HG03571 (cell line): ENCODE measurements at regions not wholly inside any gene's neighbourhood (a gene's known extent, or its start where the extent isn't known, plus 50 kb on each side); places are given as distances from the start of the nearest gene placed in this dataset.

Experiments
- ATAC-seq: cut with Tn5 transposase; IDR thresholded peaks from one replicate; pipeline ENCODE4 v1.9.1; 2021; ENCODE audit not compliant: unreplicated experiment

DNA sequence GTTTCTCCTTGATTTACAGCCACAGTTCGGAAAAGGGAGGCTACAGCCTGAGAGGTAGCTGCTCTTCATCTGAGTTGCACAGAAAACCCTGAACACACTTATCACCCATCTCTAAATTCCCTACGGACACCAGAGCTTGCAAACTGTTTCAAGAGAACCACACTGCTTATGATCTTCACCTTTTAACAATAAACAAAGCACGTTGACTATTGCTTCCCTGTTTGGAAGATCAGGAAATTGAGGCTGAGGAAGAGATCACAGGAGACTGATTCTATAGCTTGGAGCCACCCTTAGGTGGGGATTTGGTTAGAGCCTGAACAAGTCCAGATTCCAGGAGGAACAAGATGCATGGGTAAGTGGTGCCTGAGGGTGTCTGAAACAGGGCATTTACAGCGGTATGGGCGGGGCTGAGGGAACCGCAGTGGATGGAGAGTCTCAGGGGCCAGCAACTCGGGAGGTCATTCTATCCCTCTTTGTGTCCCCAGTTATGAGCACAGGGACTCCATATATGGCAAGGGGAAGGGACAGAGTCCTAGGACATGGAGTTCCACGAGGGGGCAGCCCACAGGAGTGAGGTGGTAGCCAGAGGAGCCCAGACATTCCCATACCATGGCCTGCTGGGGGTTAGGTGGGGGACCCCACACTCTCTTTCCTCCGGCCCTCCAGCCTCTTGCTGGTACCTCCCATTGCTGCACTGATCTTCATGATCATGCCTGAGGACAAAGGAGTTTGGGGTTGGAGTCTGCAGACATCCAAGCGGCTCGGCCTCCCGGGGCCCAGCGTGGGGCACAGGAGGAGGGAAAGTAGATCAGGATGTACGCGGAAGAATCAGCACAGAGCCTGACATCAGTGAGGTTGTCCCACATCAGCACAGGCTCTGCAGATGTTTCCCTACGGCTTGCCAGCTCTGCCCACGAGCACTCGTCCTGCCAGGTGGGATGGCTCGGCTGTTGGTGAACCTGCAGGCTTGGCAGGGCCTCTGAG, 162.3 kb upstream of the ZNF536 start:
- ATAC-seq: no peak

DNA sequence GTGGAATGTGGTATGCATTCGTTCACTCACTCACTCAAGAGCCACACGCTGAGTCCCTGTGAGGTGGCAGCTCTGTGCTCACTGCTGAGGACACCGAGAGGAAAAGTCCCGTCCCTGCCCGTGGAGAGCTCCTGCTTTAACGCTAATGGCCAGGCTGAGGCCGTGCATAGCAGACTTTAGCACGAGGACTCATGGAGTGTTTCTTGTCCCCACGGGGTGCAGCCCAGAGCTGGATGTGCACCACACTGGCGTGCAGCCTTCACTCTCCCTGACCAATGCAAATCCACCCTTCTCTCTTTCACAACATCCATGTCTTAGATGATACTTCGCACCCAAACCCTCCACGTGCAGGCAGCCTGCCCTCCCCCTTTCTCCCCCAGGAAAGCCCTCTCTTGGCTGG, 159.6 kb upstream of the ZNF536 start:
- no peak for ATAC-seq

DNA sequence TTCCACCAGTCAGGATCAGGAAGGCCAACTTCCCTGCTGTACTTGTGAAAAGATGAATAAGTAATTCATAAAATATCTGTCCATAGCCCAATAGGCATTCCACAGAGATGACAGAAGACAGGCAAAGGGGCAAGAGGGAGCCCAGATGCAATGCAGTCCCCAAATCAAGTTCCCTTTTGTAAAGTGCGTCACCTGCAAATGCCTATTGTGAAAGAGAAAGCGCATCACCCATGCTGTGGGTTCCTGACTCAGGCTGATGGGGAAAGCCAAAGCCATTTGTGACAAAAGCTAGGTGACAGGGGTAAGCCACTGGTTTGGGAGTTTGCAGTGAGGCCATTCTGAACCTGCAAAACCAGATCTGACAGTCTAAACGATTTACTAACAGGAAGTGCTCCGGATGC, 157.5 kb upstream of the ZNF536 start:
- no peak for ATAC-seq

DNA sequence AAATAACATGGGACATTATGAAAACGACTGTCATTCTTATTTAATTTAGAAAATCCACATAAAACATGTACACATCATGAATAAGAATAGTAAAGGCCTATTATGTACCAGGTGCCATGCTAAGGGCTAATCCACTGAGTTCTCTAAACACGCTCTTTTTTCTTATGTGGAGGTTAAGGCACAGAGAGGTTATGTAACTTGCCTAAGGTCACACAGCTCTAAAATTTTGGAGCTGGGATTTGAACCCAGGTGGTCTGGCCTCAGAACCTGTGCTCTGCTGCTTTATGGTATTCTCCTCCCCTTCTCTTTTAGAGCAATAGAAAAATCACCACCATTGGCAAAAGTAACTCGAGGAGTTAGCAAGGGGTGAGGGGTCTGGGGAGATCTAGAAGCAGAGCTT, 156.9 kb upstream of the ZNF536 start:
- no peak for ATAC-seq

DNA sequence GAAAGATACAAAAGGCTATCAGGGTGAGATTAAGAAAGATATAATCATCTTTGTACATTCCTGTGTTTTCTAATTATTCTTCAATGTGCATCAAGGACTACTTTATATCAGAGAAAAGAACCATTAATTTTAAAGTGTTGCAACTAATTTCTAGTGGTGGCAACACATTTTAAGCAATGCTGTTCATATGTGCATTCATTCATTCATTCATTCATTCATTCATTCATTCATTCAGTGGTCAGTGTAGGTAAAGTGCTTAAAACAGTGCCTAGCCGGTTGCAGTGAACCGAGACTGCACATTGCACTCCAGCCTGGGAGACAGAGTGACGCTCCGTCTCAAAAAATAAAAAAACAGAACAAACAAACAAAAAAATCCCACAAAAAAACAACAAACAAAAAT, 155.7 kb upstream of the ZNF536 start:
- ATAC-seq: no peak

DNA sequence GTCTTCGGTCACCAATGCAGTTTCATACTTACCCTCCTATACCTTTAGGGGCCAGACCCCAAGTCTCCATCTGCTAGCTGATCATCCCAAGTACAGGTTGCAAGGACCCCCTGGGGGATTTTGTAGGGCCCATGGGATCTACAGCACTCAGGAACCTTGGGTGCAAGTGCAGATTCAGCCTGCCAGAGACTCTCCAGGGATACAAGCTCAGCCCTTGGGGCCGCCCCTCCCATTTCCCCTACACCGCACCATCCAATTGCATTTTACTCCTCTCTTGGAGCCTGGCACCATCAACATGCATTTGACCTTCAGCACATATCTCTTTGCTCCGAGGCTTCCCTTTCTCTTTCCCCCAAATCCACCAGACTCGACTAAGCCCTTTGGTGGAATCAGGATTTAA, 154.7 kb upstream of the ZNF536 start:
- no peak for ATAC-seq

DNA sequence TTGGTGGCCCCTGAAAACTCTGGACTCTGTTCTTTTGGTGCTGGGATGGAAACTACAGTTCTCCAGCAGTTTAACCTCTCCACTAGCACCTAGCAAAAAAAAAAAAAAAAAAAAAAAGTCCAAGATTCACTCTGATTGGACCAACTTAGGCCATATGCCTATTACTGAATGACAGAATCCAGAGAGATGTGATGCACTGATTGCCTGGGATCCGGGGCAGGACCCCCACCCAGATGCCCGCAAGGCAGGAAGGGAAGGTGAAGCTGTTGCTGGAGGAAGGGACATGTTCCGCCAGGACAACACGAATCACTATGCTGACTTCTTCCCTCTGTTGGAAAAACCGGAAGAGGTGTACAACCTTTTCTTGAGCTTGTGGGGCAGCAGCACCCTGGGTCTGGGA, 152.5 kb upstream of the ZNF536 start:
- ATAC-seq: no peak

DNA sequence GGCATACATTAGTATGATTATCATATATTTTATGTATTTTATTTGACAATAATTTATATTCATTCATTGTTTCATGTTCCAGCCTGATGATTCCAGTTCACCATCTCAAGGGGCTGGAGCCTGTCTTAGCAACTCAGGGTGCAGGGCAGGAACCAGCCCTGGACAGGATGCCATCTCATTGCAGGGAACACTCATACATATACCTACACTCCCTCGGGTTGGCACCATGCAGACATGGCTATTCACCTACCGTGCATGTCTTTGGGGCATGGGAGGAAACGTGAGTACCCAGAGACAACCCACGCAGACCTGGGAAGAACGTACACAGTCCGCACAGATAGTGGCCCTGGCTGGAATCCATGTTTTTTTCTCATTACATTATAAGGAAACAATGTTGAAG, 151.0 kb upstream of the ZNF536 start:
- no peak for ATAC-seq

DNA sequence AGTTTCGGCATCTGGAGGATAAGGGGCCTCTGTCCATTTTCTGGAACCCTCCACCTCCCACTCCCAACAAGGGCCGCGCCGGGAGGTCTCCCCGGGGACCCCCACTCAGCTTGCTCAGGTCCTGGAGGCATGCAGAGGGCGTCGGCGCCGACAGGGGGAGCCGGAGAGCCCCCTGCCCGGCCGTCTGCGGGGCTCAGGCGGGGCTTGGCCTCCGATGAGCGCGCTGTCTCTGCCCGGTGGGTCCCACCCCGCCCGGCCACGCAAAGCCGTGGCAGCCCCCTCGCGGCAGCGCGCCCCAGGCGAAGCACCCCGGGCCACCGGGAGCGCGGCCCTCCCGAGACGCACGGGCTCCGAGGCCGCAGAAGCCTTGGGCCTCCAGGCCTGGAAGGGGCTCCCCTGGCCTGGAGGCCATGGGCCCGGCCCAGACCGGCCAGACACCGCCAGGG, 149.7 kb upstream of the ZNF536 start:
- ATAC-seq: no peak

DNA sequence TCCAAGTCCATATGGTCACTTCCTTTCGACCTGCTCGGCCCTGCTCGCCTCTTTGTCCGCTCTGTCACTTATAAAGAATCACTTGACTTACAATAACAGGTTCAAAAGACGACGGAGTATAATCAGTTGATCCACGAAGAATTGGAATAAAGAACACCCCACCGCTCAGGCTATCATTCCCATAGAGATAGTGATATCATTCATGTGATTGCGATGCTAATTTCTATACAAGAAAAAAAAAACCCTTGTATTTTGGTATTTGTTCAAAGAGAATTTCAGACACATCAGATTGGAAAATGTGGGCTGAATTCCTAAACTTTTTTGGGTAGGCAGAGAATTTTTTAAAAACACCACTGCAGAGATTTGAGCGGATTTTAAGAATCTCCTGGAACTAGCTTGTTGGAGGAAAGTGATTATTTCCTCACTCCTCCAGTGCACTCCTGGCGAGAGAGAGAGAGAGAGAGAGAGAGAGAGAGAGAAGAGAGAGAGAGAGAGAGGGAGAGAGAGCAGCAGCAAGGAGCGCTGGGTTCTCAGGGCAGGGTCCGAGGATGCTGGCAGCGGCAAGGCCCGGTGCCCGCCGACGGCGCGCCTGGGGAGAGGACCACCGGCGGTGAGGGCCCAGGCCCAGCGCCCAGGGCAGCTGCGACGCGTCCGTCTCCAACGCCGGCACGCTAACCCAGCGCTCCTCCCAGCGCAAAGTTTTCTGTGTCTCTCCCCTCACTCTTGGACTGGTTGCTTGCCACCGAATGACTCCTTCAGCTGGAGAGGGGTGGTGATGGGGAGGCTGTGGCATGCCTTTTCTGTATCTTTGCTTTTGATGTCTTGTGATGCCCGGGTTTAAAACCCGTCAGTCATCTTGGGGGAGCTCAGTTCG, 149.0 kb upstream of the ZNF536 start:
- no peak for ATAC-seq

DNA sequence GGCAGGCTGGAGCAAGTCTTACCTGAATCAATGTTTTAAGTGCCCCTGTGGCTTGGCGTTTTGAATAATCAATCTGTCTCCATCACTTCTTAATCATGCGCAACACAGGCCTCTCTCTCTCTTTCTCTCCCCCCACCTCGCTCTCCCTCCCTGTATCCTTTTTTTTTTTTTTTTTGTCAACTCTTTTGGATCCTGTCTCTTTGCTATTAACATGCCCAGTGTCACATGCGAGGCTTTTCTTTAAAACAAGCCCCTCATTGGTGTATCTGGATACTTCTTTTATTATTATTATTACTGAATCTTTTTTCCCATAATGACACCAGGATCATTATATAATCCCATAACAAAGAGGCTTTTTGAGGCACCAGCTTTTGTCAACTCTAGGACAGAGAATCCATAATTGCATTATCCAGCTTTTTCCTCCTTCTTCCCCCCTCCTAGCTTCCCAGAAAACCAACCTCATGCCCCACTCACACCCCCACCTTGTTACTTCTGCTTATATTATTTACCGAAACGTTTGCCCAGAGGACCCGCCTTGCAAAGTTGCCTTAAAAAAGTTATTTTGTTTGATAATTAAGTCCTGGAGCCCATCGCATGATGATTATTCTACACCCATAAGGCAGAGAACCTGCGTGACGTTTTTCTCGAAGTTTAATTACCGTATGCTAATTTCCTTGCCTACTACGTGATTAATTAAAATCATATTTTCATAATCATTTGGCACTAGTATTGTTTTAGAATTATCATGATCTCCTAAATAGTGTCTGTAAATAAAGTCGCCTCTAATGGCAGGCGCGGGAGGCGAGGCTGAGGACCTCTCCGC, 148.1 kb upstream of the ZNF536 start:
- no peak for ATAC-seq

DNA sequence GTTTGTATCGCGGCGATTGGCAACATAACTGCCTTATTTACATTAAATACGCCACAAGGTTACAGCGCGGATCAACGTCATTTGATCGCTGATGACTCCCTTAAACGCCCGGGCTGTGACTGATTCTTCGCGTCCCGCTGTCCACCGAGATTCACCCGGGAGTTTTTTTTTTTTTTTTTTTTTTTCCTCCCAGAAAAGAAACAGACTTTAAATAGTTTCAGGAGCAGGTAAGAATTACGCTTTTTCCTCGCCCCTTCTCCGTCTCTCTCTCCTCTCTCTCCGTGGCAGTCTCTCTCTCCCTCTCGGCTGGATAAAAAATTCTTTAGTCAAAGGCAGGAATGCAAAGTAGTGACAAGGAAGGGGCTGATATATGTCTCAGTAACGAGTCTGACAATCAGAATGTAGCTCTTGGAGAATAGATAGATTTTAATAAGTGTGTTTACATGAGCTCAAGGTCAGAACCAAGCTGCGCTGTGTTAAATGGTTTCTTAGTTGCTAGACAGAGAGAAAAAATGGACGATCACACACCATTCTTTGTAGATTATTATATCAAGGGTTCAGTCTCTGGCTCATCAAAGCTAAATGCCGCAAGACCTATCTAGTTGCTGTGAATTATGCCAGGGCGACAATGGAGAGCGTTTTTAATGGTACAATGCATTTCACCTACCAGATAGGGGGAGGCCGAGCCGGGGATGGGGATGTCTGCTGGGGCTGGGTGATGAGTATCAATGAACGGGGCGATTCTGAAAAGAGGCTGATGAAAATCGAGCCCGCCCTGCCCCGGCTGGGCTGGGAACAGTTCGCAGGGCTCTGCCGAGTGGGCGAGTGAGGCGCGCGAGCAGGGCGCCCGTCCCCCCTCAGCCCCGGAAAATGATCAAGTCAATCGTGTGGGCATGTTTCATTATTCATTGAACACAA, 147.2 kb upstream of the ZNF536 start:
- ATAC-seq: no peak

DNA sequence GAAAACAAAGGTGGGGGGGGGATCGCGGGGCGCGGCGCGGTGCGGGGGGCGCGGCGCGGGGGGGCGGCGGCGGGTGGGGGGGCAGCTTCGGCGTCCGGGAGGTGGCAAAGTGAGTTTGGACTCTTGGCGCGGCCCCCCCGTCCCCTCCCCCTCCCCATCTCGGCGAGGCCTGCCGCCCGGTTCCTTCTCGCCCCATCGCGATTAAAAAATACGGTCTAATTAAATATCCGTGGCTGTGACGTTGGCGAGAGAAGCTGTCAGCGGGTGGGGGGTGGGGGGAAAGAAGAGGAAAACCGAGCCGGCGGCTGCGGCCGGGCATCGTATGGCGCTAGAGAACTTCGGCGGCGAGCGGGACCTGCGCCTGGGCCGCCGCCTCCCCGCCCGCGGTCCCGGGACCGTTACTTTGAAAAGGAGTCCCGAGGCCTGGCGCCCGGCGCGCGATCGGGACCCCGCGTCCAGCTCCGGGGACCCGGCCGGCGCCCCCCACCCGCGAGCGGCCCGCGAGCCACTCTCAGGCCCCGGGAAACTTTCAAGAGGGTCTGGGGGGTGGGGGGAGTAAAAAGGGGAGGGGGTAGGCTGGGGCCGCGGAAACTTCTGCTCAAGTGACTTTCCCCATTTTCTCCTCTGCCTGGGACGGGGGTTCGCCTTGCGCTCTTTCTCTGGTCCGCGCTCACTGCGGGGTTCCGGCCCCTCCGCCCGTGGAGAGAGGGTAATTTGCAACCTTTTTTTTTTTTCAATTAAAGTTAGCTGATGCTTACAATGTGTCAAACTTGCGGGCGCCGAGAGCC, 146.3 kb upstream of the ZNF536 start:
- no peak for ATAC-seq

DNA sequence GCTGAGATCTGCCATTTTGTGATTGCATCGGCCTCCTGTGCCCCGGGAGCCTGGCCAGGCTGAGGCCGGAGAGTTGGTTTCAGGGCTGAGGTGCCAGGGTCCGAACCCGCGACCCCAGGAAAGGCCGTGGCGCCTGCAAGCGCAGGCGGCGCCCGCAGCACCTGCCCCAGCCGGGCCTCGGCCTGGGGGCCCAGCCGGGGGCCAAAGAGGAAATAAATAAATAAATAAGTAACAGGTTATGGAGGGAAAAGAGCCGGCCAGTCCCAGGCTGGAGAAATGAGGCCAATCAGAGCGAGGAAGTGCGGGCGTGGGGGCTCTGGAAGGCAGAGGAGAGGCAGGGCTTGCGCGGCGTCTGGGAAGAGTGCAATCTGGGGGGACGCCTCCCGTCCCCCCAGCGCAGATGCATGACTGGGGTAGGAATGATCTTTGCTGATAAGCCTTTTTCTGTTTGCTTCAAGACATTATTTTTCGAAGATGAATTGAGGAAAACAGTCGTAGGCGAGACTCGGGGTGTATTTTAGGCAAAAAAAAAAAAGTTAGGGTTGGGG, 145.6 kb upstream of the ZNF536 start:
- ATAC-seq: no peak

DNA sequence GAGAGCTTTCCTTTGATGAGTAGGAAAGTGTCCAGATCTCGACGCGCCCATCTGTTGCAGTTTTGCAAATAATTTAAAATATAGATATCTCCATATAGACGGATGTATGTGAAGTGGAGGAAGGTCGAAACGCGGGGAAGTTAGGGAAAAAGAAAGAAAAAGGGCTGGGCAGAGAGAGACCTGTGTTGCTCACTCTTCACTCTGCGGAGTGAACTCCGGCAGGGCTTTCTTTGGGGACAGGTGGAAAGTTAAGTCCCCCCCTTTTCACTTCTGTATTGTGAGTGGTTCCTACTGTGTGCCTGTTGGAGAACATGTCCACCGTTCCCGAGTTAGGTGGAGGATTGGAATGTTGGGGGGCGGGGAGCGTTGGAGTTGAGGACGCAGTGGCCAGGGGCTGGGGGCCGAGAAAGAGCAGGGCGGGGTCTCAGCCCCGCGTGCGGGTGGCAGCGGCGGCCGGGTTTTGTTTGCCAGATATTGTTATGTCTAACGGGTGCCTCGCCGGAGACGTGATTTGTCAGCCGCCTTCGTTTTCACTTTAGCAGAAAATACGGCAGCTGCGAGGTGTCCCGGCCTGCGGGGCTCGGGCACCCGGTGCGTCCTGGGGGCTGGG, 145.1 kb upstream of the ZNF536 start:
- no peak for ATAC-seq

DNA sequence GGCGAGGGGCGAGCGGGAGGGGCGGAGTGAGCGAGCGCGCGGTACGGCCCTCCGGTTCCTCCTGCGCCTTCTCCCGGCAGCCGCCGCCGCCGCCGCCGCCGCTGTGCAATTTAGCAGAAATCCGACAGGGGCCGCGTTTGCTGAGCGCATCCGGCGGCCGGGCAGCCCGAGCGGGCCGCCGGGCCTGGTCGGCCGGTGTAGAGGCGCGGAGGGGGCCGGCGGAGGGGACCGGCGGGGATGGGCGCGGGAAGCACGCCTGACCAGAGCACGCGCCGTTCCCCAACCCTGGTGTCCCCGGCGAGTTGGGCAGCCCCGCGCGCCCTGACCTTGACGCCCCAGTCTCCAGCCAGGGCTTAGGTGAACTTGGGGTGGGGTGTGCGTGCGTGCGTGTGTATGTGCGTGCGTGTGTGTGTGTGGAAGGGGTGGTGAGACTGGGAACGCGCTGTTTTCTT, 144.5 kb upstream of the ZNF536 start:
- no peak for ATAC-seq

DNA sequence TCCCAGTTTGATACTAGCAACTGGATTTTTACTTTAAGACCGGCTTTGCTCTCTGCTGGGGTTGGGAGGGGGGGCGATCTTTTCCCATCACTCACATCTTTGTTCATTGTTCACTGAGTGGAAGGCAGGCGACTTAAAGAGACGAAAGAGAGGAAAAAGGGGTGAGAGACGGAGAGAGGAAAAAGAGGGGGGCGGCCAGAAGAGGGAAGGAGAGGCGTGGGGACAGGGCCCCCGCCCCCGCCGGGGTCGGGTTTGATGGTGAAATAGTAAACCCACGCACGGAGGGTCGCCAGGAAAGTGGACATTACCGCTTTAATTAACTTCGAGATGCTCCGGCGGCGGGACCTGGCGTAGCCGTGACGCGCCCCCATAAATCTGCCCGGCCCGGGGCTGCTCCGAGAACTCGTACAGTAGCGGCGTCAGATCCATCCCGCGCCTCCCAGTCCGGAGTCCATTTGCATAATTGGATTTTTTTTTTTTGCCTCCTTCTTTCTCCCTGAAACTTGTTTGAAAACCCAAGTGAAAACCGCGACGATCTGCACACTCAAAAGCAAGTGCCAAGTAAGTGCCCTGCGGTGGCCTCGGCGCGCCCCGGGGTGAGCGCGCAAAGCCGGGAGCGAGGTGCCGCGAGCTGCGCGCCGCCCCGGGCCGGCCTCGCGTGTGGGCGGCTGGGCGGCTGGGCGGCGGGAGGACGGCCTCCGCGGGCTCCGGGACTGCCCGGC, 143.9 kb upstream of the ZNF536 start:
- ATAC-seq: no peak
